PC-3 (cell line): ENCODE measurements at regions not wholly inside any gene's neighbourhood (a gene's known extent, or its start where the extent isn't known, plus 50 kb on each side); places are given as distances from the start of the nearest gene placed in this dataset.

Source experiments
- ATAC-seq: fragments of 200-7000 bp; cut with Tn5 transposase; 2 replicates; pipeline ENCODE4 v1.9.1; 2020; ENCODE audit warnings: mild to moderate bottlenecking, moderate library complexity
- BruUV-seq: library from RNA; stranded (reverse); fragments of 400-500 nt; replicated peaks from 2 replicates; lab custom pipeline; 2021; lab: Mats Ljungman, UMichigan
- CTCF ChIA-PET: fragments of 300-600 bp; sonication (Branson Sonifier 250); formaldehyde crosslinking; loops from one replicate; lab custom pipeline; 2022; ENCODE audit warnings: antibody characterized with exemption; lab: Charles Lee
- POLR2A ChIA-PET: fragments of 300-600 bp; sonication (Branson Sonifier 250); formaldehyde crosslinking; loops from one replicate; lab custom pipeline; 2022; ENCODE audit warnings: antibody characterized with exemption; ENCODE audit not compliant: unreplicated experiment; lab: Charles Lee
- DNase-seq: peaks from one replicate; pipeline ENCODE4 v3.0.0-alpha.2; 2015
- H2AFZ ChIP-seq: fragments of 300-600 bp; sonication (generic); 2 replicates; pipeline ENCODE4 v1.6.0; 2016; ENCODE audit warnings: antibody characterized with exemption, low read length
- H3F3A ChIP-seq: fragments of 300-600 bp; sonication (generic); one replicate; pipeline ENCODE4 v1.6.0; 2017; ENCODE audit warnings: antibody characterized with exemption, low read length, control low read depth, mild to moderate bottlenecking; ENCODE audit not compliant: unreplicated experiment
- H3K27ac ChIP-seq: fragments of 300-600 bp; sonication (generic); 2 replicates; pipeline ENCODE4 v1.5.1; 2016; ENCODE audit warnings: mild to moderate bottlenecking, low read length
- H3K27me3 ChIP-seq: fragments of 300-600 bp; sonication (generic); 2 replicates; pipeline ENCODE4 v1.6.1; 2016; ENCODE audit warnings: low read length, mixed read lengths
- H3K36me3 ChIP-seq: fragments of 300-600 bp; sonication (generic); 2 replicates; pipeline ENCODE4 v1.6.1; 2016; ENCODE audit warnings: low read depth, mixed run types, low read length, mixed read lengths
- H3K4me1 ChIP-seq: fragments of 300-600 bp; sonication (generic); 2 replicates; pipeline ENCODE4 v1.5.1; 2016; ENCODE audit warnings: low read length; ENCODE audit not compliant: insufficient read depth
- H3K4me2 ChIP-seq: fragments of 300-600 bp; sonication (generic); 2 replicates; pipeline ENCODE4 v1.6.0; 2016; ENCODE audit warnings: low read length
- H3K4me3 ChIP-seq: fragments of 300-600 bp; sonication (generic); 2 replicates; pipeline ENCODE4 v1.5.1; 2016; ENCODE audit warnings: mild to moderate bottlenecking, low read length, mixed read lengths
- H3K79me2 ChIP-seq: fragments of 300-600 bp; sonication (generic); 2 replicates; pipeline ENCODE4 v1.6.1; 2017; ENCODE audit warnings: low read length, mixed read lengths
- H3K9ac ChIP-seq: fragments of 300-600 bp; sonication (generic); 2 replicates; pipeline ENCODE4 v1.6.0; 2016; ENCODE audit warnings: mild to moderate bottlenecking, low read length
- H3K9me2 ChIP-seq: fragments of 300-600 bp; sonication (generic); replicated peaks from 2 replicates; pipeline ENCODE4 v1.6.1; 2016; ENCODE audit warnings: mixed run types, low read length, mixed read lengths
- H3K9me3 ChIP-seq: fragments of 300-600 bp; sonication (generic); 2 replicates; pipeline ENCODE4 v1.6.1; 2016; ENCODE audit warnings: low read length, mixed read lengths
- H4K20me1 ChIP-seq: fragments of 300-600 bp; sonication (generic); 2 replicates; pipeline ENCODE4 v1.6.1; 2016; ENCODE audit warnings: low read length, mixed read lengths
- CTCF ChIP-seq: fragments of 300-600 bp; sonication (generic); conservative IDR thresholded peaks from 2 replicates; pipeline ENCODE4 v1.5.1; 2017; ENCODE audit warnings: antibody characterized with exemption, low read depth, mild to moderate bottlenecking, low read length
- EZH2 ChIP-seq: fragments of 300-600 bp; sonication (generic); IDR thresholded peaks from one replicate; pipeline ENCODE4 v1.6.1; 2017; ENCODE audit warnings: antibody characterized with exemption, mild to moderate bottlenecking, low read length; ENCODE audit not compliant: unreplicated experiment
- EZH2phosphoT487 ChIP-seq: fragments of 300-600 bp; sonication (generic); IDR thresholded peaks from 2 replicates; pipeline ENCODE4 v1.6.1; 2018; ENCODE audit warnings: mild to moderate bottlenecking, antibody characterized with exemption, low read length, borderline replicate concordance
- intact Hi-C: fragments of 100-400 bp; cut with micrococcal nuclease; formaldehyde crosslinking; loops from 2 replicates; pipeline ENCODE4 v1.9.0; 2023

GRCh38 chr12:94832780-94833681 lies 170.5 kb downstream of the NDUFA12 start:
- DNase-seq, result peak; percentile 7
- TF ChIP-seq EZH2phosphoT487 (no peak), EZH2 (no peak), CTCF (no peak)
- POLR2A ChIA-PET, result no interaction called here
- Histone ChIP-seq H4K20me1 (no peaks in the 10 kb centered on the region), H3K4me1 (no peaks in the 10 kb centered on the region), H3K9ac (no peak overlapping the region), H3K4me2 (no peak overlapping the region), H3K9me3 (no peaks in the 10 kb centered on the region), H3K27me3 (no peaks in the 10 kb centered on the region), H3K79me2 (no peaks in the 10 kb centered on the region), H3K9me2 (no peaks in the 10 kb centered on the region), H3F3A (no peaks in the 10 kb centered on the region), H2AFZ (no peak overlapping the region), H3K4me3 (no peak overlapping the region), H3K36me3 (no peaks in the 10 kb centered on the region), H3K27ac (no peak overlapping the region)
- no peak for ATAC-seq
- intact Hi-C loops, result no loop called here
- CTCF ChIA-PET, result no interaction called here
- no TSS peak for BruUV-seq

DNA sequence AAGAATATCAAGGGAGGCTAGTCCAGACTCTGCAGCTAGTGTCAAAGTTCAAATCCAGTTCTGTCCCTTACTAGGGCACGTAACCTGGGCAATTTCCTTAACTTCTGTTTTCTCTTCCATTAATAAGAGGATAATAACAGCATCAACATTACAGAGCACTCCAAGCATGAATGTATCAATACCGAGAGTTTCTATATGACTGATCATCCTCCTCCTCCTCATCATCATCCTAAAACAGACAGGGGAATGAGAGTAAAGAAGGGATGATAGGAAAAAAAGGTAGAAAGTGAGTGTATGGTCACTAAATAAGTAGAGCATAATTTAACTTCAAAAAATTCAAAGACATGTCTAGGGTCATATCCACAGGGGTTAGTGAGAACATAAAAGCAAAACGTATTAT lies 171.4 kb downstream of the NDUFA12 start:
- TF ChIP-seq CTCF (no peak), EZH2 (no peak), EZH2phosphoT487 (no peak)
- H3K4me1 ChIP-seq, result no peaks in the 10 kb centered on the region
- no peak overlapping the region for H3K4me2 ChIP-seq
- CTCF ChIA-PET, result no interaction called here
- no peaks in the 10 kb centered on the region for H3K27me3 ChIP-seq
- H3K9me3 ChIP-seq, result no peaks in the 10 kb centered on the region
- no TSS peak for BruUV-seq
- H2AFZ ChIP-seq, result no peak overlapping the region
- POLR2A ChIA-PET, result no interaction called here
- DNase-seq (no peak), ATAC-seq (no peak)
- no peaks in the 10 kb centered on the region for H4K20me1 ChIP-seq
- H3K9ac ChIP-seq, result no peak overlapping the region
- intact Hi-C loops, result no loop called here
- no peaks in the 10 kb centered on the region for H3K36me3 ChIP-seq
- H3K4me3 ChIP-seq, result no peak overlapping the region
- H3K27ac ChIP-seq, result no peak overlapping the region
- no peaks in the 10 kb centered on the region for H3K9me2 ChIP-seq
- no peaks in the 10 kb centered on the region for H3K79me2 ChIP-seq
- H3F3A ChIP-seq, result no peaks in the 10 kb centered on the region

- BruUV-seq, result no TSS peak
- H3K27ac ChIP-seq, result no peak overlapping the region
- H3K9me2 ChIP-seq, result no peaks in the 10 kb centered on the region
- no peaks in the 10 kb centered on the region for H3K9me3 ChIP-seq
- CTCF ChIA-PET, result no interaction called here
- H4K20me1 ChIP-seq, result no peaks in the 10 kb centered on the region
- no peaks in the 10 kb centered on the region for H3K27me3 ChIP-seq
- no peak overlapping the region for H3K4me3 ChIP-seq
- POLR2A ChIA-PET, result no interaction called here
- H3K4me1 ChIP-seq, result no peaks in the 10 kb centered on the region
- H3K79me2 ChIP-seq, result no peaks in the 10 kb centered on the region
- DNase-seq (no peak), ATAC-seq (no peak)
- H3K36me3 ChIP-seq, result no peaks in the 10 kb centered on the region
- H3K9ac ChIP-seq, result no peak overlapping the region
- H3K4me2 ChIP-seq, result no peak overlapping the region
- no peak overlapping the region for H2AFZ ChIP-seq
- intact Hi-C loops, result no loop called here
- H3F3A ChIP-seq, result no peaks in the 10 kb centered on the region
- no peak for TF ChIP-seq EZH2phosphoT487
- TF ChIP-seq CTCF, result no peak
- no peak for TF ChIP-seq EZH2
These were observed 172.3 kb downstream of the NDUFA12 start for GRCh38 chr12:94831081-94831751.
